Neural cell (in vitro differentiated cells): ENCODE measurements at regions not wholly inside any gene's neighbourhood (a gene's known extent, or its start where the extent isn't known, plus 50 kb on each side); places are given as distances from the start of the nearest gene placed in this dataset.
"Not testable (repeated sequence)": the region's sequence is repeated elsewhere in the genome, so short reads cannot be mapped to it uniquely, and the experiment has no call there.

Source experiments
- EP300 ChIP-seq: fragments of 450-650 bp; conservative IDR thresholded peaks from 2 replicates; pipeline ENCODE4 v1.6.1; 2014; ENCODE audit warnings: antibody characterized with exemption, mild to moderate bottlenecking, moderate library complexity; ENCODE audit not compliant: poor library complexity, severe bottlenecking
- REST ChIP-seq: IDR thresholded peaks from 2 replicates; pipeline ENCODE4 v1.6.1; 2012; ENCODE audit warnings: borderline replicate concordance
- TF ChIP-seq, protein P1 (sequence below): fragments of 450-650 bp; IDR thresholded peaks from 2 replicates; pipeline ENCODE4 v1.5.1; 2014; ENCODE audit warnings: antibody characterized with exemption, mild to moderate bottlenecking, moderate library complexity; ENCODE audit not compliant: poor library complexity, severe bottlenecking

DNA sequence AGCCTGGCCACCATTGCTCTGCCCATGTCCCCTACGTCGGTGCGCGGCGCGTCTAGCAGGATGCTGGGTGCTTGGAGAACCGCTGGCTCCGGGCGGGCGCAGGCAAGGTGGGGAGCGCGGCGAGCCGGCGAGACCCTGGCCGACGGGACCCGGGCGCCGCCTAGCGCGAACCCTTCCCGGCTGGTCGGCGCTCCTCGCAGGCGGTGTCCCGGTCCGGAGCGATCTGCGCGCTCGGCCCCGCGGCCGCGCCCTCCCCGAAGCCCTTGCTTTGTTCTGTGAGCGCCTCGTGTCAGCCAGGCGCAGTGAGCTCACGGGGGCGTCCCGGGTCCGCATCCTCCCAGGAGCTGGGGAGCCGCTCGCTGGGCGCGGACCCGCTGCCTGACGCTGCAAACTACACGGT lies 219.1 kb upstream of the HSFY2 start:
- TF ChIP-seq, protein P1, sequence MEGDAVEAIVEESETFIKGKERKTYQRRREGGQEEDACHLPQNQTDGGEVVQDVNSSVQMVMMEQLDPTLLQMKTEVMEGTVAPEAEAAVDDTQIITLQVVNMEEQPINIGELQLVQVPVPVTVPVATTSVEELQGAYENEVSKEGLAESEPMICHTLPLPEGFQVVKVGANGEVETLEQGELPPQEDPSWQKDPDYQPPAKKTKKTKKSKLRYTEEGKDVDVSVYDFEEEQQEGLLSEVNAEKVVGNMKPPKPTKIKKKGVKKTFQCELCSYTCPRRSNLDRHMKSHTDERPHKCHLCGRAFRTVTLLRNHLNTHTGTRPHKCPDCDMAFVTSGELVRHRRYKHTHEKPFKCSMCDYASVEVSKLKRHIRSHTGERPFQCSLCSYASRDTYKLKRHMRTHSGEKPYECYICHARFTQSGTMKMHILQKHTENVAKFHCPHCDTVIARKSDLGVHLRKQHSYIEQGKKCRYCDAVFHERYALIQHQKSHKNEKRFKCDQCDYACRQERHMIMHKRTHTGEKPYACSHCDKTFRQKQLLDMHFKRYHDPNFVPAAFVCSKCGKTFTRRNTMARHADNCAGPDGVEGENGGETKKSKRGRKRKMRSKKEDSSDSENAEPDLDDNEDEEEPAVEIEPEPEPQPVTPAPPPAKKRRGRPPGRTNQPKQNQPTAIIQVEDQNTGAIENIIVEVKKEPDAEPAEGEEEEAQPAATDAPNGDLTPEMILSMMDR = not testable (repeated sequence)
- not testable (repeated sequence) for TF ChIP-seq REST, EP300
